CD14-positive monocyte (primary cell): ENCODE measurements at regions not wholly inside any gene's neighbourhood (a gene's known extent, or its start where the extent isn't known, plus 50 kb on each side); places are given as distances from the start of the nearest gene placed in this dataset.

ENCODE experiments used
- DNase-seq, 3 donors: peaks; one replicate each; pipeline ENCODE4 v3.0.0-alpha.2; 2011 to 2022
- H2AFZ ChIP-seq: 2 replicates; pipeline ENCODE4 v1.6.0; 2012; ENCODE audit warnings: mild to moderate bottlenecking, low read depth, low read length, inconsistent platforms; ENCODE audit not compliant: insufficient read depth, poor library complexity, severe bottlenecking
- H3K27ac ChIP-seq, 2 donors: 1 replicate in 1 of 2; 2 replicates in 1 of 2; pipeline ENCODE4 v1.5.1; 2012 to 2013; ENCODE audit warnings: low read length in 2 of 2, control low read depth in 1 of 2, inconsistent platforms in 1 of 2, low read depth in 1 of 2, mild to moderate bottlenecking in 1 of 2
- H3K27me3 ChIP-seq, 2 donors: one replicate each; pipeline versions ENCODE4 v1.6.0 to v1.6.1; 2011 to 2013; ENCODE audit warnings: low read length in 2 of 2; ENCODE audit not compliant: control insufficient read depth in 2 of 2, insufficient read depth in 2 of 2
- H3K36me3 ChIP-seq, 2 donors: replicated peaks in 1 of 2; 1 replicate in 1 of 2; 2 replicates in 1 of 2; pipeline versions ENCODE4 v1.5.1 to v1.6.1; 2012 to 2013; ENCODE audit warnings: low read length in 2 of 2, control low read depth in 1 of 2, inconsistent platforms in 1 of 2, mild to moderate bottlenecking in 1 of 2; ENCODE audit not compliant: insufficient read depth in 2 of 2, control insufficient read depth in 1 of 2
- H3K4me1 ChIP-seq, 2 donors: 1 replicate in 1 of 2; 2 replicates in 1 of 2; pipeline versions ENCODE4 v1.5.1 to v1.6.1; 2012 to 2013; ENCODE audit warnings: low read length in 2 of 2, control low read depth in 1 of 2, inconsistent platforms in 1 of 2, mild to moderate bottlenecking in 1 of 2, moderate library complexity in 1 of 2; ENCODE audit not compliant: insufficient read depth in 2 of 2, control insufficient read depth in 1 of 2
- H3K4me2 ChIP-seq: replicated peaks from 2 replicates; pipeline ENCODE3; 2012; ENCODE audit warnings: low read length, moderate library complexity, mild to moderate bottlenecking; ENCODE audit not compliant: poor library complexity, severe bottlenecking; ENCODE audit errors: extremely low read depth
- H3K4me3 ChIP-seq, 3 experiments: fragments of 200-600 bp in 1 of 3; sonication (generic) in 1 of 3; replicated peaks in 1 of 3; 1 replicate in 2 of 3; 2 replicates in 1 of 3; pipeline ENCODE4 v1.5.1; 2011 to 2013; ENCODE audit warnings: low read length in 3 of 3, mild to moderate bottlenecking in 3 of 3, control low read depth in 2 of 3, low read depth in 2 of 3, inconsistent platforms in 1 of 3, moderate library complexity in 1 of 3
- H3K79me2 ChIP-seq: 2 replicates; pipeline ENCODE4 v1.6.0; 2012; ENCODE audit warnings: mild to moderate bottlenecking, control low read depth, inconsistent platforms, low read length, moderate library complexity; ENCODE audit not compliant: insufficient read depth
- H3K9ac ChIP-seq: 2 replicates; pipeline ENCODE4 v1.6.0; 2017; ENCODE audit warnings: low read length, mild to moderate bottlenecking; ENCODE audit not compliant: insufficient read depth, poor library complexity, severe bottlenecking
- H3K9me3 ChIP-seq, 2 donors: replicated peaks in 1 of 2; 1 replicate in 1 of 2; 2 replicates in 1 of 2; pipeline versions ENCODE4 v1.5.1 to v1.6.1; 2012 to 2013; ENCODE audit warnings: low read length in 2 of 2, control low read depth in 1 of 2; ENCODE audit not compliant: control insufficient read depth in 1 of 2, insufficient read depth in 1 of 2
- H4K20me1 ChIP-seq: 2 replicates; pipeline ENCODE4 v1.6.0; 2012; ENCODE audit warnings: mild to moderate bottlenecking, low read length, control low read depth, moderate library complexity; ENCODE audit not compliant: insufficient read depth
- H3K27ac Mint-ChIP-seq, 7 donors: one replicate each; pipeline ENCODE4 v1.8.0; 2020; ENCODE audit warnings: mild to moderate bottlenecking in 7 of 7, mixed read lengths in 7 of 7, moderate library complexity in 6 of 7, inconsistent platforms in 2 of 7
- H3K27me3 Mint-ChIP-seq, 3 donors: one replicate each; pipeline ENCODE4 v1.8.0; 2021 to 2022; ENCODE audit warnings: low read depth in 3 of 3, mild to moderate bottlenecking in 3 of 3, mixed read lengths in 3 of 3, moderate library complexity in 3 of 3, inconsistent platforms in 1 of 3
- H3K36me3 Mint-ChIP-seq, 2 donors: one replicate each; pipeline ENCODE4 v1.8.0; 2020; ENCODE audit warnings: mixed read lengths in 2 of 2, inconsistent platforms in 1 of 2, mild to moderate bottlenecking in 1 of 2
- H3K4me1 Mint-ChIP-seq: one replicate; pipeline ENCODE4 v1.8.0; 2020; ENCODE audit warnings: mild to moderate bottlenecking, mixed read lengths
- H3K4me3 Mint-ChIP-seq, 2 donors: one replicate each; pipeline ENCODE4 v1.8.0; 2020; ENCODE audit warnings: mild to moderate bottlenecking in 2 of 2, mixed read lengths in 2 of 2, moderate library complexity in 1 of 2
- H3K9me3 Mint-ChIP-seq, 7 donors: one replicate each; pipeline ENCODE4 v1.8.0; 2020 to 2022; ENCODE audit warnings: mixed read lengths in 7 of 7, mild to moderate bottlenecking in 6 of 7, moderate library complexity in 6 of 7, inconsistent platforms in 2 of 7
- WGBS: methylation state at CpG from one replicate; pipeline ENCODE4 v1.1.5; 2013; ENCODE audit warnings: missing lambda C conversion rate; ENCODE audit not compliant: insufficient coverage; 5-methylcytosine and 5-hydroxymethylcytosine counted together
- intact Hi-C, 2 donors: fragments of 100-400 bp; cut with micrococcal nuclease; formaldehyde crosslinking; loops; one replicate each; pipeline versions ENCODE4 v1.15.0 to v1.15.1; 2023
- TF ChIP-seq, protein P1 (sequence below): fragments of 200-600 bp; IDR thresholded peaks from one replicate; pipeline ENCODE4 v1.8.0; 2022; ENCODE audit warnings: antibody characterized with exemption, mild to moderate bottlenecking

DNA sequence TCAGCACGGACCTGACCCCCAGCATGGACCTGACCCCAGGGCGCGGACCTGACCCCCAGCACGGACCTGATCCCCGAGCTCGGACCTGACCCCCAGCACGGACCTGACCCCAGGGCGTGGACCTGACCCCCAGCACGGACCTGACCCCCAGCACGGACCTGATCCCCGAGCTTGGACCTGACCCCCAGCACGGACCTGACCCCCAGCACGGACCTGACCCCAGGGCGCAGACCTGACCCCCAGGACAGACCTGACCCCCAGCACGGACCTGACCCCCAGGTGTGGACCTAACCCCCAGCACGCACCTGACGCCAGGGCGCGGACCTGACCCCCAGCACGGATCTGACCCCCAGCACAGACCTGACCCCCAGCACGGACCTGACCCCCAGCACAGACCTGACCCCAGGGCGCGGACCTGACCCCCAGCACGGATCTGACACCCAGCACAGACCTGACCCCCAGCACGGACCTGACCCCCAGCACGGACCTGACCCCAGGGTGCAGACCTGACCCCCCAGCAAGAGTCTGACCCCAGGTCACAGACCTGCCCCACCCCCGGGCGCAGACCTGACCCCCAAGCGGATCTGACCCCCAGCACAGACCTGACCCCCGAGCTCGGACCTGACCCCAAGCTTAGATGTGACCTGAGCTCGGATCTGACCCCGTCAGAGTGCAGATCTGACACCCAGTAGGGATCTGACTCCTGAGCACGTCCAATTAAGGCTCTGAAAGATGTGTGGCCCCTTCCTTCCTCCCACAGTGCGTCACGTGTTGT is 98.7 kb downstream of the C16orf95 start:
- H3K4me3 ChIP-seq, result no peak overlapping the region
- 83% methylated on average over 12 of the region's 36 CpGs for WGBS
- H3K4me3 Mint-ChIP-seq, result no peak overlapping the region
- intact Hi-C loops, result no loop called here
- no peak overlapping the region for H2AFZ ChIP-seq
- H4K20me1 ChIP-seq, result no peaks in the 10 kb centered on the region
- H3K27me3 Mint-ChIP-seq, result no peaks in the 10 kb centered on the region
- no peaks in the 10 kb centered on the region for H3K9me3 ChIP-seq
- no peak overlapping the region for H3K4me2 ChIP-seq
- no peak overlapping the region for H3K27ac Mint-ChIP-seq
- no peaks in the 10 kb centered on the region for H3K36me3 Mint-ChIP-seq
- H3K79me2 ChIP-seq, result no peaks in the 10 kb centered on the region
- H3K9me3 Mint-ChIP-seq, result no peaks in the 10 kb centered on the region
- H3K9ac ChIP-seq, result no peak overlapping the region
- no peaks in the 10 kb centered on the region for H3K27me3 ChIP-seq
- H3K4me1 Mint-ChIP-seq, result no peaks in the 10 kb centered on the region
- no peak for DNase-seq
- TF ChIP-seq, protein P1, sequence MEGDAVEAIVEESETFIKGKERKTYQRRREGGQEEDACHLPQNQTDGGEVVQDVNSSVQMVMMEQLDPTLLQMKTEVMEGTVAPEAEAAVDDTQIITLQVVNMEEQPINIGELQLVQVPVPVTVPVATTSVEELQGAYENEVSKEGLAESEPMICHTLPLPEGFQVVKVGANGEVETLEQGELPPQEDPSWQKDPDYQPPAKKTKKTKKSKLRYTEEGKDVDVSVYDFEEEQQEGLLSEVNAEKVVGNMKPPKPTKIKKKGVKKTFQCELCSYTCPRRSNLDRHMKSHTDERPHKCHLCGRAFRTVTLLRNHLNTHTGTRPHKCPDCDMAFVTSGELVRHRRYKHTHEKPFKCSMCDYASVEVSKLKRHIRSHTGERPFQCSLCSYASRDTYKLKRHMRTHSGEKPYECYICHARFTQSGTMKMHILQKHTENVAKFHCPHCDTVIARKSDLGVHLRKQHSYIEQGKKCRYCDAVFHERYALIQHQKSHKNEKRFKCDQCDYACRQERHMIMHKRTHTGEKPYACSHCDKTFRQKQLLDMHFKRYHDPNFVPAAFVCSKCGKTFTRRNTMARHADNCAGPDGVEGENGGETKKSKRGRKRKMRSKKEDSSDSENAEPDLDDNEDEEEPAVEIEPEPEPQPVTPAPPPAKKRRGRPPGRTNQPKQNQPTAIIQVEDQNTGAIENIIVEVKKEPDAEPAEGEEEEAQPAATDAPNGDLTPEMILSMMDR, result no peak
- H3K36me3 ChIP-seq, result no peaks in the 10 kb centered on the region
- H3K27ac ChIP-seq, result no peak overlapping the region
- no peaks in the 10 kb centered on the region for H3K4me1 ChIP-seq

DNA sequence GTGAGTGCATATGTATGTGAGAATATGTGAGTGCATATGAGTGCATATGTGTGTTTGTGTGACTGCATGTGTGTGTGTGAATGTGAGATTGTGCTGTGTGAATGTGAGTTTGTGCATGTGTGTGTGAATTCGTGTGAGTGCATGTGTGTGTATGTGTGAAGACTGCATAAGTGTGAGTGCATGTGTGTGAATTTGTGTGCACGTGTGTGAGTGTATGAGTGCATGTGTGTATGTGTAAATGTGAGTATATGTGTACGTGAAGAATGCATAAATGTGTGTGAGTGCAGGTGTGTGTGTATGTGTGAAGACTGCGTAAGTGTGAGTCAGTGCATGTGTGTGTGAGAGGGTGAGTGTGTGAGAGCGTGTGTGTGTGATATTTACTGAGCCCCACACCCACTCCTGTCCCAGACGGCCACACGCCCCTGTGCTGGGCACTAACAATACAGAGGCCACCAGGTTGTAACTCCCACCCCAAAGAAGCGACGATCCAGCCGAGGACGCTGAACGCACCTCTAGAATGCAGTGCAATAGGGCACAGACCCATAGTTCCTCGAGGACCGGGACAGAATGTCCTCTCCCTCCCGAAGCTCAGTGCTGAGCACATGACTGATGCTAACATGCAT is 97.8 kb downstream of the C16orf95 start:
- H3K4me1 ChIP-seq, result no peaks in the 10 kb centered on the region
- H2AFZ ChIP-seq, result no peak overlapping the region
- H4K20me1 ChIP-seq, result no peaks in the 10 kb centered on the region
- no peak overlapping the region for H3K27ac ChIP-seq
- H3K4me2 ChIP-seq, result no peak overlapping the region
- WGBS, result 98% methylated on average over 9 of the region's 15 CpGs
- no peak for DNase-seq
- H3K27me3 ChIP-seq, result no peaks in the 10 kb centered on the region
- no peaks in the 10 kb centered on the region for H3K79me2 ChIP-seq
- no peak overlapping the region for H3K9ac ChIP-seq
- H3K36me3 Mint-ChIP-seq, result no peaks in the 10 kb centered on the region
- H3K4me1 Mint-ChIP-seq, result no peaks in the 10 kb centered on the region
- intact Hi-C loops, result no loop called here
- no peaks in the 10 kb centered on the region for H3K9me3 Mint-ChIP-seq
- no peaks in the 10 kb centered on the region for H3K9me3 ChIP-seq
- H3K4me3 ChIP-seq, result no peak overlapping the region
- H3K36me3 ChIP-seq, result no peaks in the 10 kb centered on the region
- TF ChIP-seq, protein P1, result no peak
- no peaks in the 10 kb centered on the region for H3K27me3 Mint-ChIP-seq
- H3K4me3 Mint-ChIP-seq, result no peak overlapping the region
- no peak overlapping the region for H3K27ac Mint-ChIP-seq
